Spleen (tissue), 11 donors: ENCODE measurements at regions not wholly inside any gene's neighbourhood (a gene's known extent, or its start where the extent isn't known, plus 50 kb on each side); places are given as distances from the start of the nearest gene placed in this dataset.

ENCODE experiments used
- DNase-seq: peaks from one replicate; pipeline ENCODE4 v3.0.0-alpha.2; 2020
- H3K27ac ChIP-seq, 8 donors: fragments of 200-600 bp; sonication (generic) in 7 of 8; 1 replicate in 4 of 8; 2 replicates in 4 of 8; pipeline versions ENCODE4 v1.5.0 to v1.8.0; 2016 to 2021; ENCODE audit warnings: inconsistent platforms in 4 of 8, mild to moderate bottlenecking in 4 of 8, moderate library complexity in 1 of 8
- H3K27me3 ChIP-seq, 7 donors: fragments of 200-600 bp; sonication (generic) in 6 of 7; replicated peaks in 1 of 7; 1 replicate in 4 of 7; 2 replicates in 3 of 7; pipeline versions ENCODE4 v1.5.0 to v1.8.0; 2016 to 2021; ENCODE audit warnings: inconsistent platforms in 3 of 7, mild to moderate bottlenecking in 1 of 7
- H3K36me3 ChIP-seq, 6 donors: fragments of 200-600 bp; sonication (generic) in 5 of 6; 1 replicate in 4 of 6; 2 replicates in 2 of 6; pipeline versions ENCODE4 v1.5.0 to v1.8.0; 2016 to 2021; ENCODE audit warnings: inconsistent platforms in 2 of 6
- H3K4me1 ChIP-seq, 6 donors: fragments of 200-600 bp; sonication (generic) in 5 of 6; 1 replicate in 3 of 6; 2 replicates in 3 of 6; pipeline versions ENCODE4 v1.5.0 to v1.8.0; 2016 to 2021; ENCODE audit warnings: inconsistent platforms in 3 of 6
- H3K4me3 ChIP-seq, 8 donors: fragments of 200-600 bp; sonication (generic) in 7 of 8; 1 replicate in 4 of 8; 2 replicates in 4 of 8; pipeline versions ENCODE4 v1.5.0 to v1.8.0; 2016 to 2021; ENCODE audit warnings: inconsistent platforms in 4 of 8, mild to moderate bottlenecking in 4 of 8, moderate library complexity in 2 of 8
- H3K9me3 ChIP-seq, 8 donors: fragments of 200-600 bp; sonication (generic) in 7 of 8; 1 replicate in 4 of 8; 2 replicates in 4 of 8; pipeline versions ENCODE4 v1.5.0 to v1.8.0; 2016 to 2021; ENCODE audit warnings: inconsistent platforms in 4 of 8
- POLR2A ChIP-seq, 3 donors: fragments of 450-650 bp; IDR thresholded peaks; one replicate each; pipeline ENCODE4 v1.5.1; 2017; ENCODE audit warnings: antibody characterized with exemption in 3 of 3, mild to moderate bottlenecking in 1 of 3
- POLR2AphosphoS5 ChIP-seq, 3 donors: sonication (generic); formaldehyde crosslinking; IDR thresholded peaks; one replicate each; pipeline ENCODE4 v1.5.1; 2017; ENCODE audit warnings: antibody characterized with exemption in 3 of 3
- WGBS, 5 donors: extraction: QIAGEN DNeasy Blood & Tissue Kit in 3 of 5; methylation state at CpG; one replicate each; pipeline versions ENCODE4 v1.1.5 to v1.1.7; 2013 to 2018; 5-methylcytosine and 5-hydroxymethylcytosine counted together
- intact Hi-C: fragments of 100-400 bp; cut with DNase I; formaldehyde crosslinking; loops from one replicate; pipeline ENCODE4 v1.15.0; 2023; ENCODE audit warnings: low total_unique reads
- TF ChIP-seq, protein P1 (sequence below), 11 experiments: fragments of 200-600 bp in 7 of 11; fragments of 450-650 bp in 4 of 11; sonication (generic) in 4 of 11; IDR thresholded peaks in 8 of 11; conservative IDR thresholded peaks in 3 of 11; 1 replicate in 7 of 11; 2 replicates in 4 of 11; pipeline versions ENCODE4 v1.4.0 to v1.8.0; 2016 to 2021; ENCODE audit warnings: antibody characterized with exemption in 11 of 11, inconsistent platforms in 4 of 11, mild to moderate bottlenecking in 1 of 11
- donor health status: healthy with polysubstance abuse.
- donor health status: DM: no; HTN: no; CAD: no; lungs with moderate emphysema.
- donor health status: DM: no; HTN: no; CAD: no.
- donor health status: Bipolar disorder and iron deficiency.
- donor health status: healthy.
- donor health status: DM: no; HTN: no; CAD: no.
- donor health status: DM: yes; HTN: yes; CAD: no.

GRCh38 chr3:113151461-113152031 lies 59.8 kb upstream of the BOC start:
- Histone ChIP-seq H3K4me3 (no peak overlapping the region), H3K9me3 (no peaks in the 10 kb centered on the region), H3K36me3 (no peaks in the 10 kb centered on the region), H3K27ac (peak overlapping the region in 7 of 8 donors; percentile 22 to 67 (median 50)), H3K27me3 (no peaks in the 10 kb centered on the region), H3K4me1 (peaks cover 0 to 8% (median 0%) of the 10 kb centered on the region in 6 donors)
- DNase-seq = no peak
- intact Hi-C loops = no loop called here
- WGBS, 5 donors = 51 to 60% (median 55%) methylated on average over 6 of the region's 6 CpGs
- TF ChIP-seq POLR2A (IDR thresholded peaks at IDR 0.05) (no peak), POLR2AphosphoS5 (IDR thresholded peaks at IDR 0.05) (peak in 1 of 3 donors; percentile 19)

GRCh38 chr3:113152849-113153248 lies 58.5 kb upstream of the BOC start:
- H3K36me3 ChIP-seq = no peaks in the 10 kb centered on the region
- no peaks in the 10 kb centered on the region for H3K9me3 ChIP-seq
- 11 to 21% (median 17%) methylated on average over 1 of the region's 1 CpG for WGBS, 5 donors
- no peak for TF ChIP-seq POLR2AphosphoS5 (IDR thresholded peaks at IDR 0.05)
- TF ChIP-seq, protein P1, sequence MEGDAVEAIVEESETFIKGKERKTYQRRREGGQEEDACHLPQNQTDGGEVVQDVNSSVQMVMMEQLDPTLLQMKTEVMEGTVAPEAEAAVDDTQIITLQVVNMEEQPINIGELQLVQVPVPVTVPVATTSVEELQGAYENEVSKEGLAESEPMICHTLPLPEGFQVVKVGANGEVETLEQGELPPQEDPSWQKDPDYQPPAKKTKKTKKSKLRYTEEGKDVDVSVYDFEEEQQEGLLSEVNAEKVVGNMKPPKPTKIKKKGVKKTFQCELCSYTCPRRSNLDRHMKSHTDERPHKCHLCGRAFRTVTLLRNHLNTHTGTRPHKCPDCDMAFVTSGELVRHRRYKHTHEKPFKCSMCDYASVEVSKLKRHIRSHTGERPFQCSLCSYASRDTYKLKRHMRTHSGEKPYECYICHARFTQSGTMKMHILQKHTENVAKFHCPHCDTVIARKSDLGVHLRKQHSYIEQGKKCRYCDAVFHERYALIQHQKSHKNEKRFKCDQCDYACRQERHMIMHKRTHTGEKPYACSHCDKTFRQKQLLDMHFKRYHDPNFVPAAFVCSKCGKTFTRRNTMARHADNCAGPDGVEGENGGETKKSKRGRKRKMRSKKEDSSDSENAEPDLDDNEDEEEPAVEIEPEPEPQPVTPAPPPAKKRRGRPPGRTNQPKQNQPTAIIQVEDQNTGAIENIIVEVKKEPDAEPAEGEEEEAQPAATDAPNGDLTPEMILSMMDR (IDR thresholded peaks at IDR 0.05 in 8 of 11, conservative IDR thresholded peaks at IDR 0.05 in 3 of 11) = no peak
- TF ChIP-seq POLR2A (IDR thresholded peaks at IDR 0.05) = no peak
- no peak overlapping the region for H3K4me3 ChIP-seq
- no peaks in the 10 kb centered on the region for H3K27me3 ChIP-seq
- H3K27ac ChIP-seq = peak overlapping the region in 2 of 8 donors; percentile 65 to 67
- H3K4me1 ChIP-seq = peaks cover 0 to 8% (median 0%) of the 10 kb centered on the region in 6 donors
- intact Hi-C loops = no loop called here
- DNase-seq = no peak

DNA sequence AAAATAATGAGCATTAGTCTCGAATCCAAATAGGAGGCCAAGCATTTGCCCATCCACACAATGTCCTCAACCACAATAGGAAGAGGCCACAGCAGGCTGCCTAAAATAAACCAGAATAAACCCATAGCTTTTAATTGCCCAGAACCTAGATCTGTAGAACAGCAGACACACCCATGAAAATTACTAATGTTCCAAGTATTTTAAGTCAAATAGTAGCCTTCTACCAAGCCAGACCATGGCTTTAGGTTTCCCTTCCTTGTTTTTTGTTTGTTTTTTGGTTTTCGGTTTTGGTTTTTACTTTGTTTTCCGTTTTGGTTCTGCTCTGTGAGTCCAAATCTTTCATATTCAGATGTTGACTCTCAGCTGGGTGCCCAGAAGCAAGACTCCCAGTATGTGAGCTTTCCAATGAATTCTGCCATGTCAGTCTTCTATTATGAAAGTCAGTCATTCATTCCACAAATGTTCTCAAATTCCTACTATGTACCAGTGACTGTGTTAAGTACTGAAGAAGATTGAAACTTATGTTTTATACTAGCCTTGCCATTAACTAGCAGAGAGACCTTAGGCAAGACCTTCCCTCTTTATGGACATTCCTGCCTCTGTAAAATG lies 57.8 kb upstream of the BOC start:
- no peak for TF ChIP-seq POLR2A (IDR thresholded peaks at IDR 0.05)
- no peak for TF ChIP-seq POLR2AphosphoS5 (IDR thresholded peaks at IDR 0.05)
- TF ChIP-seq, protein P1 (IDR thresholded peaks at IDR 0.05 in 8 of 11, conservative IDR thresholded peaks at IDR 0.05 in 3 of 11) = no peak
- Histone ChIP-seq H3K27ac (peak overlapping the region in 4 of 8 donors; percentile 28 to 65 (median 40)), H3K36me3 (no peaks in the 10 kb centered on the region), H3K4me1 (peaks cover 0 to 8% (median 0%) of the 10 kb centered on the region in 6 donors), H3K4me3 (no peak overlapping the region), H3K27me3 (no peaks in the 10 kb centered on the region), H3K9me3 (no peaks in the 10 kb centered on the region)
- no peak for DNase-seq
- WGBS, 5 donors = 70 to 93% (median 80%) methylated on average over 3 of the region's 3 CpGs
- intact Hi-C loops = no loop called here

DNA sequence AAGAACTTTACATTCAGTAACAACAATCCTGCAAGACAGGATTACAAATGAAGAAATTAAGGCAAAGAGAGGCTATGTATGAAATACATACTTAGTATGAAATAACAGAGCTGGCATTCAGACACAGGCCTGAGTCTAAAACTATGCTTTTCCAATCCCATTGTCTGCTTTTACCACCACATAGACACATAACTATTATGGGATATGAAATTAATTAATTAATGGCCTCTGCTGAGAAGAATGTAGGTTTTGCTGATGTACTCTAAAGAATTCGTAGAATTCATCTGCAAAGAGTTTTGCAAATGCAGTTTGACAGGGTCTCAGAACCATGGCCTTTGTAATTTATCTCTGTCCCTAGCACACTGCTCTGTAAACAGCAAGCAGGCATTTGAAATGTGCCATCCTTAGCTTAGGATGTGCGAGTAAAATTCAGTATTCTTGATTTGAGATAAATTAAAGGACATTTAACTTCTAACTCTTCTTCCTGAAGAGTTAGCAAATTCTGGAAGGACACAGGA lies 54.5 kb upstream of the BOC start:
- no peaks in the 10 kb centered on the region for H3K27me3 ChIP-seq
- intact Hi-C loops = no loop called here
- no peak overlapping the region for H3K4me3 ChIP-seq
- peaks cover 0 to 4% (median 0%) of the 10 kb centered on the region in 6 donors for H3K4me1 ChIP-seq
- TF ChIP-seq POLR2AphosphoS5 (IDR thresholded peaks at IDR 0.05) = no peak
- TF ChIP-seq POLR2A (IDR thresholded peaks at IDR 0.05) = no peak
- TF ChIP-seq, protein P1 (IDR thresholded peaks at IDR 0.05 in 8 of 11, conservative IDR thresholded peaks at IDR 0.05 in 3 of 11) = no peak
- 87 to 95% (median 88%) methylated on average over 2 of the region's 2 CpGs for WGBS, 5 donors
- H3K27ac ChIP-seq = no peak overlapping the region
- no peak for DNase-seq
- H3K36me3 ChIP-seq = no peaks in the 10 kb centered on the region
- H3K9me3 ChIP-seq = no peaks in the 10 kb centered on the region
